Muscle layer of colon (tissue), 2 donors: ENCODE measurements at regions not wholly inside any gene's neighbourhood (a gene's known extent, or its start where the extent isn't known, plus 50 kb on each side); places are given as distances from the start of the nearest gene placed in this dataset.
"Not testable (repeated sequence)": the region's sequence is repeated elsewhere in the genome, so short reads cannot be mapped to it uniquely, and the experiment has no call there.

Experiments used
- H3K27ac ChIP-seq: one replicate; pipeline ENCODE4 v1.7.0; 2013; ENCODE audit warnings: low read depth, mild to moderate bottlenecking, low read length, moderate library complexity
- H3K27me3 ChIP-seq, 2 donors: one replicate each; pipeline ENCODE4 v1.7.0; 2013; ENCODE audit warnings: low read length in 2 of 2, mild to moderate bottlenecking in 2 of 2; ENCODE audit not compliant: insufficient read depth in 2 of 2, control insufficient read depth in 1 of 2
- H3K36me3 ChIP-seq: one replicate; pipeline ENCODE4 v1.7.0; 2013; ENCODE audit warnings: mild to moderate bottlenecking, low read length; ENCODE audit not compliant: insufficient read depth
- H3K4me1 ChIP-seq: one replicate; pipeline ENCODE4 v1.7.0; 2013; ENCODE audit warnings: mild to moderate bottlenecking, low read length; ENCODE audit not compliant: insufficient read depth
- H3K4me3 ChIP-seq, 2 donors: one replicate each; pipeline ENCODE4 v1.7.0; 2013; ENCODE audit warnings: low read length in 2 of 2, low read depth in 1 of 2, mild to moderate bottlenecking in 1 of 2, moderate library complexity in 1 of 2
- H3K9ac ChIP-seq: one replicate; pipeline ENCODE4 v1.7.0; 2013; ENCODE audit warnings: low read length
- H3K9me3 ChIP-seq: one replicate; pipeline ENCODE4 v1.7.0; 2013; ENCODE audit warnings: mild to moderate bottlenecking, low read length
- donor health status: abdominal sarcoma.
- donor health status: Adenocarcinoma of cecum.

DNA sequence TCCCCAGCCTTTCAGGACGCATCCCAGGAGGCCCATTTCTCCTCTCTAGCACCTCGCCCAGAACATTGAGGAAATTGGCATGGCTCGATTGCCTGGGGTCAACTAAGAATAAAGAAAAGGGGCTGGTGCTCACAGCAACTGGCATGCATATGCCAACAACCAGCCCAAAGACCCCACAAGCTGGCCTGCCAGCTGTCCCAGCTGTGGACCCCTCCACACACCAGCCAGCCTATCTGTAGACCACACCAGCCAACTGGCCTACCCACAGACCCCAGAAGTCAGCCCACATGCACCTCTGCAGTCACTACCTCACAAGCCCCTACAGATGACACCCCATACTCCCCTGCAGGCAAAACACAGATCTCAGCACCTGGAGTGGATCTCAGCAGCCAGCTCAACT, 123.8 kb upstream of the ID2 start:
- H3K4me3 ChIP-seq, result no peak overlapping the region
- H3K9ac ChIP-seq, result no peak overlapping the region

DNA sequence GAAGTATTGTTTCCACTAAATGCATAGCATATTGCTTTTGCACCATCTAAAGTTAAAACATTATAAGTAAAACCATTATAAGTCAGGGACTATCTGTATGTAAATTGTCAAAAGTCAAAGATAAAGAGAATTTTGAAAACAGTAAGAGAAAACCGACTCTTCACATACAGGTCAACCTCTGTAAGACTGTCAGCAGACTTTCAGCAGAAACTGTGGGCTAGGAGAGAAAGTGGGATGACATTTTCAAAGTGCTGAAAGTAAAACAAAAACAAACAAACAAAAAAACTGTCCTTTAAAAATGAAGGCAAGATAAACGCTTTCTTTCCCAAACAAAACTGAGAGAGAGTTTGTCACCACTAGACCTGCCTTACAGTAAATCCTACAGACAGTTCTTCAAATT, 122.9 kb upstream of the ID2 start:
- no peaks in the 10 kb centered on the region for H3K36me3 ChIP-seq
- no peaks in the 10 kb centered on the region for H3K9me3 ChIP-seq
- no peak overlapping the region for H3K4me3 ChIP-seq
- H3K9ac ChIP-seq, result no peak overlapping the region
- no peak overlapping the region for H3K27ac ChIP-seq
- H3K4me1 ChIP-seq, result no peaks in the 10 kb centered on the region
- H3K27me3 ChIP-seq, result no peaks in the 10 kb centered on the region

More for the DNA sequence above, 123.8 kb upstream of the ID2 start:
- no peaks in the 10 kb centered on the region for H3K4me1 ChIP-seq
- no peak overlapping the region for H3K27ac ChIP-seq
- H3K36me3 ChIP-seq, result no peaks in the 10 kb centered on the region
- no peaks in the 10 kb centered on the region for H3K9me3 ChIP-seq
- no peaks in the 10 kb centered on the region for H3K27me3 ChIP-seq

DNA sequence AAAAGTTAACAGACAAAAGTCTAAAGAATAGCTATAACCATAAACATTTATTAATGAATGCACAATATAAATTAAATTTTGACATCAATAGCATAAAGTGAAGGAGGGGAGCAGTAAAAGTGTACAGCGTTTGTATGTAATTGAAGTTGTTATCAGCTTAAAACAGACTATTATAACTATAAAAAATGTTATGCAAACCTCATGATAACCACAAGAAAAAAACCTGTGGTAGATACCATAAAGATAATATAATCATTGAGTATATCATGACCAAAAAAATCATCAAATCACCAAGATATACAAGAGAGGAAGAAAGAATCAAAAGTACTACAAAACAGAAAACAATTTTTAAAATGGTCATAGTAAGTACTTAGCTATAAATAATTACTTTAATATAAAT, 122.1 kb upstream of the ID2 start:
- Histone ChIP-seq H3K9ac (no peak overlapping the region), H3K9me3 (no peaks in the 10 kb centered on the region), H3K4me3 (no peak overlapping the region), H3K36me3 (no peaks in the 10 kb centered on the region), H3K4me1 (no peaks in the 10 kb centered on the region), H3K27ac (no peak overlapping the region), H3K27me3 (no peaks in the 10 kb centered on the region)

DNA sequence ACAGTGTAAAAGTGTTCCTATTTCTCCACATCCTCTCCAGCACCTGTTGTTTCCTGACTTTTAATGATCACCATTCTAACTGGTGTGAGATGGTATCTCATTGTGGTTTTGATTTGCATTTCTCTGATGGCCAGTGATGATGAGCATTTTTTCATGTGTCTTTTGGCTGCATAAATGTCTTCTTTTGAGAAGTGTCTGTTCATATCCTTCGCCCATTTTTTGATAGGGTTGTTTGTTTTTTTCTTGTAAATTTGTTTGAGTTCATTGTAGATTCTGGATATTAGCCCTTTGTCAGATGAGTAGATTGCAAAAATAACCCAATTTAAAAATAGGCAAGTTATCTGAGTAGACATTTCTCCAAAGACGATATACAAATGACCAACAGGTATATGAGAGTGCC, 120.2 kb upstream of the ID2 start:
- H3K9ac ChIP-seq, H3K27me3 ChIP-seq, H3K36me3 ChIP-seq, H3K9me3 ChIP-seq, H3K4me3 ChIP-seq, H3K4me1 ChIP-seq, H3K27ac ChIP-seq: not testable (repeated sequence)

DNA sequence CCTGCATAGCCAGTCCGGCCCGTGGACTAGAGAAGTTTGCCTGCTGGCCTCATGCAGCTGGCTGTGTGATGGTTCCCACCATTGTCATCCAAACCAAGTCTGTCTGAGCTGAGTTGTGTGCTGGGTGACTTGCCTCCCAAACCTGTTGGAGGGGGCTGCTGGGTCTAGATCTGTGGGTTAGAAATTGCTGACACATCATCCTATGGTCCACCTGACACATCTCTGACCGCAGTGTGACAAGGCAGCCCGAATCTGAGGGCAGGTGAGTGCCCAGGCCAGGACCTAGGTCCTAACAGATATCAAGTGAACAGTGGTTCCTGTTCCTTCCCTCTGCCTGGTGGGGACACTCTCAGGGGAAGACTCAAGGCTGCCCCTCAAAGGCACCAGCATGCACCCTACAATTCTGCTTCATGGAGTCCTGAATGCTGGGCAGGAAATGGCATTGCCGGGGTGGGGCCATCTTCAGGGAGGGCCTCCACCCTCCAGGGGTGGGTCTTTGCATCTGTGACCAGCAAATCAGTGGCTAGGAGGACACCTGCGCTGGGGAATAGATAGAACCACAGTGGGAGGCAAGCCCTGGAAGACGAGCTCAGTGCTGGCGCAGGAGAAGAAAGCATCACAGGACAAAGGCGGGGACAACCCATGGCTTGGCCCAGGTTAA, 117.9 kb upstream of the ID2 start:
- Histone ChIP-seq H3K27me3 (no peaks in the 10 kb centered on the region), H3K9ac (no peak overlapping the region), H3K27ac (no peak overlapping the region), H3K9me3 (no peaks in the 10 kb centered on the region), H3K4me1 (no peaks in the 10 kb centered on the region), H3K36me3 (no peaks in the 10 kb centered on the region), H3K4me3 (no peak overlapping the region)

DNA sequence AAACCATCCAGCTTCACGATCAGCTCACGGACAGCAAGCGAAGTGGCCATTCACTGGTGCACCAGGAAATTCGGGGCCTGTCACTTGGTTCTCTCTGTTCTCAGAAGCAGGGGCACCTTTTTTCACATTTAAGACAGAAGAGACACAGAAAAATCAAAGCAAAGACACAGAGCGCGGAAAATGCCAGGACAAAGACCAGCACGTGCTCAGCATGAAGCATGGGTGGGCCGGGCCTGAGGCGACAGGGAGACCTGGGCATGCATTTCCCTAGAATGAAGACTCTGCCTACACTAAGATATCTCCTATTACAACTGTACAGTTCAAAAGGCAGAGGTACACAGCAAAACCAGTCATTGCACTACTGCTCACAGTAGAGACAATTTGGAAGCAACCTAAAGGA, 117.4 kb upstream of the ID2 start:
- Histone ChIP-seq H3K4me3 (no peak overlapping the region), H3K4me1 (no peaks in the 10 kb centered on the region), H3K27ac (no peak overlapping the region), H3K36me3 (no peaks in the 10 kb centered on the region), H3K9me3 (no peaks in the 10 kb centered on the region), H3K9ac (no peak overlapping the region), H3K27me3 (no peaks in the 10 kb centered on the region)

DNA sequence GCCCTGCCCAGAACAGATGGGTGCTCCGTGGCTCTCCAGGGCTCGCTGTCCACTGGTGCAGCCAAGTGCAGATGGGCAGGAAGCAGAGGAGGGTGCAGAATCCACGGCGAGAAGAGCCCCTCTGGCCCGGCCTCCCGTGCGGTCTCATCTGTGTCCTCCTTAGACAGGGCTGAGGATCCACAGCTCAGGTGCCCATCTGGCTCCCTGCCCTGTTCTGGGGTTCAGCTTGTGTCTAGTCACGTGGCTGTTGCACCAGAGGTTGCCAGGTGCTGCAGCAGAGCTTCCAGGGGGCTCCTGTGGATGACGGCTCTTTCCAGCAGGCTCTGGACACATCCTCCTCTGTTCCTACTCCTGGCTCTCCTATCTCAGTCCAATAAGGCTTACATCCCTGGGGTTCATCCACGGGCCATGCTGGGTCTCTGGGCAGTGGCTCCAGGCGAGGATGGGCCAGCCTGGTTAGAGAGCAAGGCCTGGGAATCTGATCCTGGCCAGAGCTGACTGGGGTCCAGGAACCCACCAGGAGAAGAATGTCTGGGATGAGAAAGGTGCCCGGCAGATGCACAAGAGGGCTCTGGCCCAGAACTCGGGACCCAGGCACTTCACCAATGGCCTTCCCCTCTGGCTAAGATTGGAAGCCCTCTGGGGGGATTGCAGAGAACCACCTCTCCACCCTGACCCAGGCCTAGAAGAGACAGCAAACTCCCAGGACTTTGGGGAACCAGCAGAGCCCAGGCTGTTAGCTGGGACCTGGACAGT, 116.3 kb upstream of the ID2 start:
- Histone ChIP-seq H3K9me3 (no peaks in the 10 kb centered on the region), H3K4me1 (no peaks in the 10 kb centered on the region), H3K27me3 (no peaks in the 10 kb centered on the region), H3K9ac (no peak overlapping the region), H3K4me3 (no peak overlapping the region), H3K27ac (no peak overlapping the region), H3K36me3 (no peaks in the 10 kb centered on the region)

DNA sequence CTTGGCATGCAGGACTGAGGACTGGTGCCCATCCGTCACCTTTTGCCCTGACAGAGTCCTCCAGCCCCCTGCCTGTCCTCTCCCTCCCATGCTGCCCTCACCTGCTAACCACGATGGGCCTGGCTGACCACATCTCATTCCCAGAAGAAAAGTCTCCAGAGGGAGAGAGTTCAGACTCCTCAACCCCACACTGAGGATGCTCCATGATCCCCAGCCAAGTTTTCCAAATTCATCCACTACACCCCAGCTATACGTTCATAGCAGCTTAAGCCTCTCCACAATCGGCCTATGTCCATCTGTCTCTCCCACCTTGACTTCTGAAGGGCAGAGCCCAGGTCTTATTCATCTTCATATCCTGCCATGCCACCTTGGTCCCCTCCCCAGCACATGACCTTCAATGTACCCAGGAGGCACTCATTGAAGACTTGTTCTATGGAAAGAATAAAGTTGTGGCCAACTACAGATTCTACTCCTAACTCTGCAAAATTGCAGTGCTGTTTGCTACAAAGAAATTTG, 115.6 kb upstream of the ID2 start:
- no peaks in the 10 kb centered on the region for H3K36me3 ChIP-seq
- no peaks in the 10 kb centered on the region for H3K9me3 ChIP-seq

DNA sequence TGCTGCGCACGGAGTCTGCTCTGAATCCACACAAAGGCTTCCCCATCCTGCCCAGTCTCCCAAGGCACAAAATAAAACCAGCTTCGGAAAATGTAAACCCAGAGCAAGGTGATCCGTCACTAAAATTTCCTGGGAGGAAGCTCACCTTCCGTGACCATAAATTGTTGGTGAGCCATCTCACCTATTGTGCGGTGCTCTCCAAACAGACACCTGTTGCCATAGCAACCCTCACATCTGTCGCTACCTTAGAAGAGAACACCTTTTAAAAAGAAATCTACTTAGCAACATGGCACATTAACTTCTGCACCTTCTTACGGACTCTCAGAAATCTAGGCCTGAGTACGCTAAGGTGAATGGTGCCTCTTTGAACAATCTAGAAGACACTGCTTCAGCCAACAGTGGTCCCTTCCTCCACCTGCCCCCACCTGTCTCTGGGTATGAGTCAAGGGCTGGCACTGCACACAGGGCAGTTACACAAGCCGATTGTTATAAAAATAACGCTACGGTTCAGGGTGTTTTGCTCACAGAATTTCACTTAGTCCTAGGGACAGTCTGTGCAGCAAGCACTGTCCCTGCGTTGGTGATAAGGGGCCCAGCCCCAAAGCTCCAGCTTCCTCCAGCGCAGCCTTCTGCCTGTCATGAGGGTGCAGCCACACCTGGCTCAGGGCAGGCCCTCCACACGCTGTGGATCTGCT, 114.9 kb upstream of the ID2 start:
- Histone ChIP-seq H3K27me3 (no peaks in the 10 kb centered on the region), H3K9ac (no peak overlapping the region), H3K4me1 (no peaks in the 10 kb centered on the region), H3K4me3 (no peak overlapping the region), H3K27ac (no peak overlapping the region), H3K36me3 (no peaks in the 10 kb centered on the region), H3K9me3 (no peaks in the 10 kb centered on the region)

More for the DNA sequence above, 115.6 kb upstream of the ID2 start:
- Histone ChIP-seq H3K27me3 (no peaks in the 10 kb centered on the region), H3K9ac (no peak overlapping the region), H3K27ac (no peak overlapping the region), H3K4me1 (no peaks in the 10 kb centered on the region), H3K4me3 (no peak overlapping the region)

DNA sequence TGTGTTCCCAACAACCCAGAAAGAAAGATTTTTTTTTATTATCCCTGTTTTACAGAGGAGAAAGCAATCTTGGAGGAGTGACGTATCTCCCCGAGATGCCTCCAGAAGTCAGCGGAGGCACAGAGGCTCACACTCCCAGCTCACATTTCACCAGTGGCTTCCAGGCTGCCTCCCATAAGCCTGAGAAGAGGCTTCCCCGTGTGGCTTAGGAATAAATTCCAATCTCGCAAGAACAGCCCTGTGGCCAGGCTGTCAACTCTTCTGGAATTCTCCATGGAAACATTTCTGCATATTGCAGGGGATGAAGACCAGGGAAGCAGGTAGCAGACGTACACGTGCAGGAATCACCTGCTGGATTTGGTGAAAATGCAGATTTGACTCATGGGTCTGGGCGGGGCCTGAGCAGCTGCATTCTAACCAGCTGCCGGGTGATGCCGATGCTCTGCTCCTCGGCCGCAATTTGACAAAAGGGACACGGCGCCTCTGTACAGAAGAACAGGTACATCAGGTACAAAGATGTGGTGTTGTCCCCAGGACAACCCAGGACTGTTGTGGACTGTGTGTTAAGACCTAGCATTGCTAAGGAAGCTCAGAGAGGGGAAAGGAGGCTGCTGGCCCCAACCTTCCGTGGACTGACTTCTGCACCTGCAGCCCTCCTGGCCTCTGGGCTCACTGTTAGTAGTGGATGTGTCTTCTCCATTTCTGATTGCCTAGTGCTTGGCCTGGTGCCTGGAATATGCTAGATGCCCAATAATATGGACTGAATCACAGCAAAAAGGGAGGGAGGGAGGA, 114.2 kb upstream of the ID2 start:
- Histone ChIP-seq H3K4me3 (no peak overlapping the region), H3K36me3 (no peaks in the 10 kb centered on the region), H3K27ac (no peak overlapping the region), H3K4me1 (no peaks in the 10 kb centered on the region), H3K9me3 (no peaks in the 10 kb centered on the region), H3K9ac (no peak overlapping the region), H3K27me3 (no peaks in the 10 kb centered on the region)
